SK-N-SH (cell line): ENCODE measurements at regions not wholly inside any gene's neighbourhood (a gene's known extent, or its start where the extent isn't known, plus 50 kb on each side); places are given as distances from the start of the nearest gene placed in this dataset.

ENCODE experiments used
- CTCF ChIA-PET: fragments of 300-600, 350-600 bp; formaldehyde crosslinking; extraction: SDS; loops from one replicate; lab custom pipeline; 2021; lab: Yijun Ruan, JAX
- POLR2A ChIA-PET: fragments of 350-600 bp; sonication (Branson Sonifier 250); formaldehyde crosslinking; extraction: SDS; loops from one replicate; lab custom pipeline; 2020; ENCODE audit warnings: antibody characterized with exemption, inconsistent platforms; lab: Yijun Ruan, JAX
- DNase-seq: peaks from one replicate; pipeline ENCODE4 v3.0.0; 2012
- H2AFZ ChIP-seq: fragments of 200-600 bp; sonication (generic); 2 replicates; pipeline ENCODE4 v1.8.1; 2016; ENCODE audit warnings: antibody characterized with exemption, mild to moderate bottlenecking, low read depth
- H3F3A ChIP-seq: fragments of 200-600 bp; sonication (generic); replicated peaks from 2 replicates; pipeline ENCODE3; 2016; ENCODE audit warnings: antibody characterized with exemption, mild to moderate bottlenecking; ENCODE audit not compliant: insufficient read depth
- H3K27ac ChIP-seq, 2 experiments: fragments of 200-500 bp in 1 of 2; fragments of 200-600 bp in 1 of 2; sonication (Bioruptor generic) in 1 of 2; sonication (generic), shearing (Covaris generic) in 1 of 2; 2 replicates each; pipeline versions ENCODE4 v1.5.1 to v1.6.1; 2014 to 2016; ENCODE audit warnings: low read depth in 2 of 2, inconsistent platforms in 1 of 2, low read length in 1 of 2, mild to moderate bottlenecking in 1 of 2, mixed read lengths in 1 of 2
- H3K27me3 ChIP-seq: fragments of 200-600 bp; sonication (generic), shearing (Covaris generic); 2 replicates; pipeline ENCODE4 v1.6.1; 2016; ENCODE audit warnings: mixed run types; ENCODE audit not compliant: insufficient read depth
- H3K36me3 ChIP-seq, 2 experiments: fragments of 200-500 bp in 1 of 2; fragments of 200-600 bp in 1 of 2; sonication (Bioruptor generic) in 1 of 2; sonication (generic) in 1 of 2; replicated peaks in 1 of 2; 2 replicates each; pipeline versions ENCODE3 to v1.5.1; 2014 to 2016; ENCODE audit warnings: low read length in 1 of 2, mild to moderate bottlenecking in 1 of 2; ENCODE audit not compliant: insufficient read depth in 2 of 2, control insufficient read depth in 1 of 2
- H3K4me1 ChIP-seq, 2 experiments: fragments of 200-500 bp in 1 of 2; fragments of 200-600 bp in 1 of 2; sonication (Bioruptor generic) in 1 of 2; sonication (generic), shearing (Covaris generic) in 1 of 2; 2 replicates each; pipeline versions ENCODE4 v1.5.1 to v1.6.1; 2014 to 2016; ENCODE audit warnings: low read depth in 1 of 2, low read length in 1 of 2, mixed run types in 1 of 2; ENCODE audit not compliant: insufficient read depth in 2 of 2, control insufficient read depth in 1 of 2
- H3K4me2 ChIP-seq: fragments of 200-600 bp; sonication (generic), shearing (Covaris generic); 2 replicates; pipeline ENCODE4 v1.6.1; 2017; ENCODE audit warnings: mixed run types
- H3K4me3 ChIP-seq, 2 experiments: fragments of 200-500 bp in 1 of 2; fragments of 200-600 bp in 1 of 2; sonication (Bioruptor generic) in 1 of 2; sonication (generic), shearing (Covaris generic) in 1 of 2; 2 replicates each; pipeline versions ENCODE4 v1.5.1 to v1.8.1; 2014 to 2016; ENCODE audit warnings: low read depth in 2 of 2, inconsistent platforms in 1 of 2, low read length in 1 of 2, mild to moderate bottlenecking in 1 of 2, mixed read lengths in 1 of 2, moderate library complexity in 1 of 2
- H3K79me2 ChIP-seq: fragments of 200-600 bp; sonication (generic); 2 replicates; pipeline ENCODE4 v1.8.1; 2017; ENCODE audit warnings: mild to moderate bottlenecking; ENCODE audit not compliant: insufficient read depth
- H3K9ac ChIP-seq: fragments of 200-600 bp; sonication (generic); 2 replicates; pipeline ENCODE4 v1.6.1; 2017; ENCODE audit warnings: mixed run types
- H3K9me2 ChIP-seq: fragments of 200-600 bp; sonication (generic); 2 replicates; pipeline ENCODE4 v1.6.1; 2017; ENCODE audit warnings: mixed run types
- H3K9me3 ChIP-seq: fragments of 200-600 bp; sonication (generic); 2 replicates; pipeline ENCODE4 v1.6.1; 2017; ENCODE audit warnings: mixed run types, mild to moderate bottlenecking, moderate library complexity
- H4K20me1 ChIP-seq: fragments of 200-600 bp; sonication (generic); 2 replicates; pipeline ENCODE4 v1.6.1; 2017; ENCODE audit warnings: mild to moderate bottlenecking, mixed run types; ENCODE audit not compliant: insufficient read depth
- CHD2 ChIP-seq: fragments of 150-350 bp; IDR thresholded peaks from 2 replicates; pipeline ENCODE4 v1.6.1; 2018; ENCODE audit warnings: low read length; ENCODE audit not compliant: partially characterized antibody
- FOXM1 ChIP-seq: IDR thresholded peaks from 2 replicates; pipeline ENCODE4 v1.4.0; 2012; ENCODE audit warnings: low read depth, mild to moderate bottlenecking
- GATA2 ChIP-seq: sonication (generic); formaldehyde crosslinking; IDR thresholded peaks from 2 replicates; pipeline ENCODE4 v1.5.0; 2020; ENCODE audit warnings: mild to moderate bottlenecking, missing genetic modification reagents
- RAD21 ChIP-seq: IDR thresholded peaks from 2 replicates; pipeline ENCODE4 v1.6.1; 2012; ENCODE audit warnings: mild to moderate bottlenecking, low read length
- SIN3A ChIP-seq: IDR thresholded peaks from 2 replicates; pipeline ENCODE4 v1.6.1; 2012; ENCODE audit warnings: low read depth, mild to moderate bottlenecking, low read length, moderate library complexity, borderline replicate concordance
- WGBS: methylation state at CpG from one replicate; pipeline ENCODE4 v1.1.6; 2017; ENCODE audit warnings: low lambda C conversion rate; 5-methylcytosine and 5-hydroxymethylcytosine counted together
- TF ChIP-seq, protein P1 (sequence below): IDR thresholded peaks from 2 replicates; pipeline ENCODE4; 2012
- TF ChIP-seq, protein P2 (sequence below): IDR thresholded peaks from 2 replicates; pipeline ENCODE4 v1.4.0; 2012; ENCODE audit warnings: low read depth, borderline replicate concordance
- TF ChIP-seq, protein P3 (sequence below): fragments of 150-350 bp; IDR thresholded peaks from 2 replicates; pipeline ENCODE4 v1.6.1; 2017; ENCODE audit warnings: antibody characterized with exemption, low read length, low read depth, borderline replicate concordance
- TF ChIP-seq, protein P4 (sequence below): IDR thresholded peaks from 2 replicates; pipeline ENCODE4 v1.4.0; 2012; ENCODE audit warnings: low read depth
- TF ChIP-seq, protein P5 (sequence below): fragments of 200-600 bp; sonication (generic); IDR thresholded peaks from 2 replicates; pipeline ENCODE4 v1.6.1; 2017; ENCODE audit warnings: antibody characterized with exemption, mild to moderate bottlenecking, moderate library complexity

DNA sequence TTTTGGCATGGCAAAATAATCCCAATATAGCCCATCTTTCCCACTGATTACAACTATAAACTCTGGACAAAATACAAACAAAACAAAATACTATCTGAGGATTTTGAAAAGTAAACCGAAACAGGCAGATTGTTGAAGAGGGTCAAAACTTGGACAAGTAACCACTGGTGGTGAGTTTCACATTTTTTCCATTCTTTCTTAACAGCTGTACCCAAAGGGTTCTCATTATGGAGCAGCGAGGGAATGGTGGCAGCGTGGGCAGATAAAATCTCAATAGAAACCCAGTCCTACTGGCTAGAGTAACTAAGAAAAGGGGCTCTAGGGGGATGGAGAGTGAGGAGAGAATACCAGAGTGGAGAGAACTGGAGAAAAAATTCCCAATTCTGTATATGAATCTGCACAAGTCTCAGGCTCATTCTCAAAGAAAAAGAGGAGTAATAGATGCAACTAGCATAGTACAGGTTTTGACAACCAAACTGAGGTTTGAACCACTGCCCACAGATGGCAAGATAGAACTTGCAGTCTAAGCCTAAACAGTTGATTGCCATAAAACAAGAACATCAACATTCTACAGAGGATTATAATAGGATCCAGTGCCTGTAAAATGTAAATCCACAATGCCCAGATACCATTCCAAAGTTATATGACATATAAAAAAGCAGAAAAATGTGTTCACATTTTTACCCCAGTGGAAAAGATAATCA is 284.5 kb downstream of the KCNRG start:
- Histone ChIP-seq H3K4me3 (no peak overlapping the region), H2AFZ (no peak overlapping the region), H3K79me2 (no peaks in the 10 kb centered on the region), H4K20me1 (no peaks in the 10 kb centered on the region), H3K9me2 (no peaks in the 10 kb centered on the region), H3F3A (no peaks in the 10 kb centered on the region), H3K9me3 (no peaks in the 10 kb centered on the region), H3K4me1 (no peaks in the 10 kb centered on the region), H3K36me3 (no peaks in the 10 kb centered on the region), H3K27ac (no peak overlapping the region), H3K9ac (no peak overlapping the region), H3K4me2 (no peak overlapping the region), H3K27me3 (no peaks in the 10 kb centered on the region; the same call in 1 of the 2 replicates)
- POLR2A ChIA-PET = no interaction called here
- TF ChIP-seq, protein P1, sequence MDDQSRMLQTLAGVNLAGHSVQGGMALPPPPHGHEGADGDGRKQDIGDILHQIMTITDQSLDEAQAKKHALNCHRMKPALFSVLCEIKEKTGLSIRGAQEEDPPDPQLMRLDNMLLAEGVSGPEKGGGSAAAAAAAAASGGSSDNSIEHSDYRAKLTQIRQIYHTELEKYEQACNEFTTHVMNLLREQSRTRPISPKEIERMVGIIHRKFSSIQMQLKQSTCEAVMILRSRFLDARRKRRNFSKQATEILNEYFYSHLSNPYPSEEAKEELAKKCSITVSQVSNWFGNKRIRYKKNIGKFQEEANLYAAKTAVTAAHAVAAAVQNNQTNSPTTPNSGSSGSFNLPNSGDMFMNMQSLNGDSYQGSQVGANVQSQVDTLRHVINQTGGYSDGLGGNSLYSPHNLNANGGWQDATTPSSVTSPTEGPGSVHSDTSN = no peak
- TF ChIP-seq SIN3A = no peak
- no peak for TF ChIP-seq CHD2
- no peak for TF ChIP-seq FOXM1
- TF ChIP-seq, protein P2, sequence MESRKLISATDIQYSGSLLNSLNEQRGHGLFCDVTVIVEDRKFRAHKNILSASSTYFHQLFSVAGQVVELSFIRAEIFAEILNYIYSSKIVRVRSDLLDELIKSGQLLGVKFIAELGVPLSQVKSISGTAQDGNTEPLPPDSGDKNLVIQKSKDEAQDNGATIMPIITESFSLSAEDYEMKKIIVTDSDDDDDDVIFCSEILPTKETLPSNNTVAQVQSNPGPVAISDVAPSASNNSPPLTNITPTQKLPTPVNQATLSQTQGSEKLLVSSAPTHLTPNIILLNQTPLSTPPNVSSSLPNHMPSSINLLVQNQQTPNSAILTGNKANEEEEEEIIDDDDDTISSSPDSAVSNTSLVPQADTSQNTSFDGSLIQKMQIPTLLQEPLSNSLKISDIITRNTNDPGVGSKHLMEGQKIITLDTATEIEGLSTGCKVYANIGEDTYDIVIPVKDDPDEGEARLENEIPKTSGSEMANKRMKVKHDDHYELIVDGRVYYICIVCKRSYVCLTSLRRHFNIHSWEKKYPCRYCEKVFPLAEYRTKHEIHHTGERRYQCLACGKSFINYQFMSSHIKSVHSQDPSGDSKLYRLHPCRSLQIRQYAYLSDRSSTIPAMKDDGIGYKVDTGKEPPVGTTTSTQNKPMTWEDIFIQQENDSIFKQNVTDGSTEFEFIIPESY = no peak
- TF ChIP-seq GATA2 = no peak
- TF ChIP-seq, protein P3, sequence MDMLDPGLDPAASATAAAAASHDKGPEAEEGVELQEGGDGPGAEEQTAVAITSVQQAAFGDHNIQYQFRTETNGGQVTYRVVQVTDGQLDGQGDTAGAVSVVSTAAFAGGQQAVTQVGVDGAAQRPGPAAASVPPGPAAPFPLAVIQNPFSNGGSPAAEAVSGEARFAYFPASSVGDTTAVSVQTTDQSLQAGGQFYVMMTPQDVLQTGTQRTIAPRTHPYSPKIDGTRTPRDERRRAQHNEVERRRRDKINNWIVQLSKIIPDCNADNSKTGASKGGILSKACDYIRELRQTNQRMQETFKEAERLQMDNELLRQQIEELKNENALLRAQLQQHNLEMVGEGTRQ = no peak
- TF ChIP-seq, protein P4, sequence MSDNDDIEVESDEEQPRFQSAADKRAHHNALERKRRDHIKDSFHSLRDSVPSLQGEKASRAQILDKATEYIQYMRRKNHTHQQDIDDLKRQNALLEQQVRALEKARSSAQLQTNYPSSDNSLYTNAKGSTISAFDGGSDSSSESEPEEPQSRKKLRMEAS = no peak
- no peak for TF ChIP-seq RAD21
- TF ChIP-seq, protein P5, sequence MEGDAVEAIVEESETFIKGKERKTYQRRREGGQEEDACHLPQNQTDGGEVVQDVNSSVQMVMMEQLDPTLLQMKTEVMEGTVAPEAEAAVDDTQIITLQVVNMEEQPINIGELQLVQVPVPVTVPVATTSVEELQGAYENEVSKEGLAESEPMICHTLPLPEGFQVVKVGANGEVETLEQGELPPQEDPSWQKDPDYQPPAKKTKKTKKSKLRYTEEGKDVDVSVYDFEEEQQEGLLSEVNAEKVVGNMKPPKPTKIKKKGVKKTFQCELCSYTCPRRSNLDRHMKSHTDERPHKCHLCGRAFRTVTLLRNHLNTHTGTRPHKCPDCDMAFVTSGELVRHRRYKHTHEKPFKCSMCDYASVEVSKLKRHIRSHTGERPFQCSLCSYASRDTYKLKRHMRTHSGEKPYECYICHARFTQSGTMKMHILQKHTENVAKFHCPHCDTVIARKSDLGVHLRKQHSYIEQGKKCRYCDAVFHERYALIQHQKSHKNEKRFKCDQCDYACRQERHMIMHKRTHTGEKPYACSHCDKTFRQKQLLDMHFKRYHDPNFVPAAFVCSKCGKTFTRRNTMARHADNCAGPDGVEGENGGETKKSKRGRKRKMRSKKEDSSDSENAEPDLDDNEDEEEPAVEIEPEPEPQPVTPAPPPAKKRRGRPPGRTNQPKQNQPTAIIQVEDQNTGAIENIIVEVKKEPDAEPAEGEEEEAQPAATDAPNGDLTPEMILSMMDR = no peak
- DNase-seq = no peak
- 53% methylated on average over 3 of the region's 3 CpGs for WGBS
- CTCF ChIA-PET = interaction anchor here (1.4 kb wide), 1 partner anchor 7 kb away, joined by 3 read pairs; no protein-coding TSS in a partner anchor
